Caco-2 (cell line): ENCODE measurements at regions not wholly inside any gene's neighbourhood (a gene's known extent, or its start where the extent isn't known, plus 50 kb on each side); places are given as distances from the start of the nearest gene placed in this dataset.

Experiments
- BruUV-seq: library from RNA; stranded (reverse); fragments of 400-500 nt; replicated peaks from 2 replicates; lab custom pipeline; 2021; lab: Mats Ljungman, UMichigan
- CTCF ChIA-PET: fragments of 300-600 bp; sonication (Branson Sonifier 250); formaldehyde crosslinking; loops from one replicate; lab custom pipeline; 2022; ENCODE audit warnings: antibody characterized with exemption; lab: Charles Lee
- POLR2A ChIA-PET: fragments of 300-600 bp; sonication (Branson Sonifier 250); formaldehyde crosslinking; loops from one replicate; lab custom pipeline; 2022; ENCODE audit warnings: antibody characterized with exemption; lab: Charles Lee
- DNase-seq, 2 experiments: peaks; one replicate each; pipeline versions ENCODE4 v3.0.0 to v3.0.0-alpha.2; 2020 to 2022
- H3K27me3 ChIP-seq: replicated peaks from 2 replicates; pipeline ENCODE4 v1.6.0; 2011; ENCODE audit warnings: low read length; ENCODE audit not compliant: control insufficient read depth, insufficient read depth
- H3K36me3 ChIP-seq: 2 replicates; pipeline ENCODE4 v1.5.1; 2011; ENCODE audit warnings: low read length; ENCODE audit not compliant: control insufficient read depth, insufficient read depth
- H3K4me1 ChIP-seq: fragments of 250-450 bp; sonication (Bioruptor Pico); 2 replicates; pipeline ENCODE4 v1.5.1; 2020; ENCODE audit warnings: mild to moderate bottlenecking
- H3K4me3 ChIP-seq: 2 replicates; pipeline ENCODE4 v1.5.1; 2011; ENCODE audit warnings: low read depth, mild to moderate bottlenecking, control low read depth, low read length
- H3K9me3 ChIP-seq: fragments of 250-450 bp; sonication (Bioruptor Pico); 2 replicates; pipeline ENCODE4 v1.5.1; 2020; ENCODE audit warnings: mild to moderate bottlenecking, moderate library complexity
- H3K27ac Mint-ChIP-seq: one replicate; pipeline ENCODE4 v1.8.0; 2022; ENCODE audit warnings: mixed read lengths; ENCODE audit not compliant: unreplicated experiment
- H3K27me3 Mint-ChIP-seq: one replicate; pipeline ENCODE4 v1.8.0; 2022; ENCODE audit warnings: mixed read lengths; ENCODE audit not compliant: insufficient read depth, unreplicated experiment
- H3K36me3 Mint-ChIP-seq: one replicate; pipeline ENCODE4 v1.8.0; 2022; ENCODE audit warnings: mild to moderate bottlenecking, mixed read lengths; ENCODE audit not compliant: insufficient read depth, unreplicated experiment
- H3K4me1 Mint-ChIP-seq: one replicate; pipeline ENCODE4 v1.8.0; 2022; ENCODE audit warnings: low read depth, mixed read lengths; ENCODE audit not compliant: unreplicated experiment
- H3K4me3 Mint-ChIP-seq: one replicate; pipeline ENCODE4 v1.8.0; 2022; ENCODE audit warnings: mild to moderate bottlenecking, moderate library complexity, mixed read lengths; ENCODE audit not compliant: unreplicated experiment
- H3K9me3 Mint-ChIP-seq: one replicate; pipeline ENCODE4 v1.8.0; 2022; ENCODE audit warnings: mixed read lengths; ENCODE audit not compliant: unreplicated experiment
- intact Hi-C: fragments of 100-400 bp; cut with micrococcal nuclease; formaldehyde crosslinking; loops from one replicate; pipeline ENCODE4 v1.10.0; 2022; ENCODE audit not compliant: unreplicated experiment
- TF ChIP-seq, protein P1 (sequence below), 2 experiments: fragments of 200-600 bp in 1 of 2; IDR thresholded peaks; 1 replicate in 1 of 2; 2 replicates in 1 of 2; pipeline versions ENCODE4 v1.5.1 to v1.8.0; 2011 to 2022; ENCODE audit warnings: antibody characterized with exemption in 1 of 2, control low read depth in 1 of 2, inconsistent platforms in 1 of 2, low read depth in 1 of 2, low read length in 1 of 2, mild to moderate bottlenecking in 1 of 2, moderate library complexity in 1 of 2; ENCODE audit not compliant: insufficient read depth in 1 of 2, severe bottlenecking in 1 of 2, unreplicated experiment in 1 of 2

DNA sequence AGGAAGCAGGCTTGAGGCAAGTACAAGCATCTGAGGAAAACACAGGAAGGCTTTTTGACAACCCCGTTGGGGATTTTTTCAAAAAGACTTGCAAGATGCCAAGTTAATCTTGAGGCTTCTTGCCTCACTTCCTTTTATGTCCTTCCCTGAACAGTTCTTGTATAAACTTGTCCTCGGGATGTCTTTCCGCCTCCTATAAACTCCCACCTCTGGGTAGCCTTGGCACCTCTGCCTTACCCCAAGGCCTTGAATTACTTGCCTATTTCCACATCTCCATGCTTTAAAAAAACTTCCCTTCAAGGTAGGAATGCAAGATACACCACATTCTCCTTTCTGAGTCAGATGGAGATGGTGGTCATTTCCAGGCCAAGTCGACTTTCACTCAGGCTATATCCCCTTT lies 106.4 kb upstream of the RBBP8 start:
- H3K4me1 Mint-ChIP-seq, result peaks cover 9% of the 10 kb centered on the region
- H3K4me3 ChIP-seq, result no peak overlapping the region
- H3K27me3 Mint-ChIP-seq, result no peaks in the 10 kb centered on the region
- intact Hi-C loops, result no loop called here
- peaks cover 3% of the 10 kb centered on the region; the same call in 1 of the 2 replicates for H3K9me3 ChIP-seq
- H3K4me3 Mint-ChIP-seq, result no peak overlapping the region
- TF ChIP-seq, protein P1, sequence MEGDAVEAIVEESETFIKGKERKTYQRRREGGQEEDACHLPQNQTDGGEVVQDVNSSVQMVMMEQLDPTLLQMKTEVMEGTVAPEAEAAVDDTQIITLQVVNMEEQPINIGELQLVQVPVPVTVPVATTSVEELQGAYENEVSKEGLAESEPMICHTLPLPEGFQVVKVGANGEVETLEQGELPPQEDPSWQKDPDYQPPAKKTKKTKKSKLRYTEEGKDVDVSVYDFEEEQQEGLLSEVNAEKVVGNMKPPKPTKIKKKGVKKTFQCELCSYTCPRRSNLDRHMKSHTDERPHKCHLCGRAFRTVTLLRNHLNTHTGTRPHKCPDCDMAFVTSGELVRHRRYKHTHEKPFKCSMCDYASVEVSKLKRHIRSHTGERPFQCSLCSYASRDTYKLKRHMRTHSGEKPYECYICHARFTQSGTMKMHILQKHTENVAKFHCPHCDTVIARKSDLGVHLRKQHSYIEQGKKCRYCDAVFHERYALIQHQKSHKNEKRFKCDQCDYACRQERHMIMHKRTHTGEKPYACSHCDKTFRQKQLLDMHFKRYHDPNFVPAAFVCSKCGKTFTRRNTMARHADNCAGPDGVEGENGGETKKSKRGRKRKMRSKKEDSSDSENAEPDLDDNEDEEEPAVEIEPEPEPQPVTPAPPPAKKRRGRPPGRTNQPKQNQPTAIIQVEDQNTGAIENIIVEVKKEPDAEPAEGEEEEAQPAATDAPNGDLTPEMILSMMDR (IDR thresholded peaks at IDR 0.05; ENCODE audit: insufficient read depth in 1 of 2, low read depth in 1 of 2, low read length in 1 of 2, severe bottlenecking in 1 of 2, unreplicated experiment in 1 of 2), result no peak
- no peak overlapping the region for H3K27ac Mint-ChIP-seq
- no peaks in the 10 kb centered on the region for H3K27me3 ChIP-seq
- H3K9me3 Mint-ChIP-seq, result peaks cover 13% of the 10 kb centered on the region
- CTCF ChIA-PET, result no interaction called here
- peaks cover 4% of the 10 kb centered on the region for H3K36me3 Mint-ChIP-seq
- H3K36me3 ChIP-seq, result no peaks in the 10 kb centered on the region
- no TSS peak for BruUV-seq
- H3K4me1 ChIP-seq, result peaks cover 37% of the 10 kb centered on the region
- POLR2A ChIA-PET, result no interaction called here
- DNase-seq, result no peak

DNA sequence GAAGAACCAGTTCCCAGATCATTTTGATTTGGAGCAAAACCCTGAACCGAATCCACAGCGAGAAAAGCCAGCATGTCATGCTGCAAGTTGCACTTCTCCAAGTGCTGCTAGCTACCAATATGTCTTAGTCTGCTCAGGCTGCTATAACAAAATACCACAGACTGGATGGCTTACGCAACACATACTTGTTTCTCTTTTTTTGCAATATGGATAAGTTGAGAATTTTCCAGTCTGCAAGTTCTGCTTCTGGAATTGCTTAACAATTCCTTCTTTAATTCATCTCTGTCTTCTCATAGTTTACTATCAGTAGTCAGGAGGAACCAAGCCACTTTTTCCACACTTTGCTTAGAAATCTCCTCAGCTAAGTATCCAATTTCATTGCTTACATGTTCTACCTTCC lies 105.9 kb upstream of the RBBP8 start:
- Mint-ChIP-seq H3K4me1 (peaks cover 14% of the 10 kb centered on the region), H3K27me3 (no peaks in the 10 kb centered on the region), H3K4me3 (no peak overlapping the region), H3K9me3 (peaks cover 13% of the 10 kb centered on the region), H3K36me3 (peaks cover 4% of the 10 kb centered on the region), H3K27ac (no peak overlapping the region)
- intact Hi-C loops, result no loop called here
- TF ChIP-seq, protein P1 (IDR thresholded peaks at IDR 0.05; ENCODE audit: insufficient read depth in 1 of 2, low read depth in 1 of 2, low read length in 1 of 2, severe bottlenecking in 1 of 2, unreplicated experiment in 1 of 2), result no peak
- Histone ChIP-seq H3K27me3 (no peaks in the 10 kb centered on the region), H3K4me3 (no peak overlapping the region), H3K4me1 (peaks cover 42% of the 10 kb centered on the region), H3K36me3 (no peaks in the 10 kb centered on the region), H3K9me3 (peaks cover 3% of the 10 kb centered on the region; the same call in 1 of the 2 replicates)
- POLR2A ChIA-PET, result no interaction called here
- no peak for DNase-seq
- no TSS peak for BruUV-seq
- CTCF ChIA-PET, result no interaction called here

DNA sequence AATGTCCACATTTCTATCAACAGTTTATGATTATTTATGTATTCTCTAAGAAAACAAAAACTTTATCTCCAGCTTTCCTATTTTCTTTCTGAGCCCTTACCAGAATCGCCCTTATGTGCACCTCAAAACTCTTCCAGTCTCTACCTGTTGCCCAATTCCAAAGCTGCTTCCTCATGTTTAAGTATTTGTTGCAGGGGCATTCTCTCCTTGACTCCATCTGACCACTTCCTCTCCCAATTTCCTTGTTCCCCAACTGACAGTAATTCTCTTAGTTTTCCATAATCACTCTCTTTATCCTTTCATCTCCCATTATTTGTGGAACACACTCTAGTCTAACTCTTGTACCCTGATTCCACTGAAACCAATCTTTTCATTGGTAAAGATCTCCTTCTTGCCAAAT lies 105.4 kb upstream of the RBBP8 start:
- Histone ChIP-seq H3K27me3 (no peaks in the 10 kb centered on the region), H3K9me3 (peaks cover 3% of the 10 kb centered on the region; the same call in 1 of the 2 replicates), H3K36me3 (no peaks in the 10 kb centered on the region), H3K4me3 (no peak overlapping the region), H3K4me1 (peaks cover 47% of the 10 kb centered on the region)
- no TSS peak for BruUV-seq
- Mint-ChIP-seq H3K4me1 (peaks cover 19% of the 10 kb centered on the region), H3K9me3 (peaks cover 13% of the 10 kb centered on the region), H3K27ac (no peak overlapping the region), H3K27me3 (no peaks in the 10 kb centered on the region), H3K36me3 (peaks cover 4% of the 10 kb centered on the region), H3K4me3 (no peak overlapping the region)
- no peak for DNase-seq
- intact Hi-C loops, result no loop called here
- TF ChIP-seq, protein P1 (IDR thresholded peaks at IDR 0.05; ENCODE audit: insufficient read depth in 1 of 2, low read depth in 1 of 2, low read length in 1 of 2, severe bottlenecking in 1 of 2, unreplicated experiment in 1 of 2), result no peak
- ChIA-PET CTCF (no interaction called here), POLR2A (no interaction called here)
